ENCODE measurements at regions not wholly inside any gene's neighbourhood (a gene's known extent, or its start where the extent isn't known, plus 50 kb on each side); places are given as distances from the start of the nearest gene placed in this dataset.

DNA sequence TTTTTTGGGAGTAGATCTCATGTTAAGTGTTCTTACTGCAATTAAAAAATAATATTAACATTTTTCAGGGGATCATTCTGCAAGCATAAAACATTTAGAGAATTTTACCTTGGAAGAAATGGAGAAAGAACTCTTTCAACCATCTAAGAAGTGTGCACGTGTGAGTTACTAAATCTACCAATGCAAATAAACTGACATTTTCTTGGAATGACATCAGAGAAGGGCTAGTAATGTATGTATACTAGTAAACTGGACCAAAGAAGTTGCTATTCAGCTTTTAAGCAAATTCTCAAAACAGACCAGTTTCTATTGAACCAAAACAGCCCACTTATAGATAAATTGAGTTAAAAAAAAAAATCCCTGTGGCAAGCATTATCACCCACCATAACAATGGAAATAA lies 191.2 kb downstream of the BTBD3 start:
- TF ChIP-seq CTCF (IDR thresholded peaks at IDR 0.05; ENCODE audit: insufficient read depth, low read length) (no peak), POLR2AphosphoS5 (IDR thresholded peaks at IDR 0.05; ENCODE audit: low read depth) (no peak)

All from HL-60 (cell line).